Suprapubic skin (tissue), 4 donors: ENCODE measurements at regions not wholly inside any gene's neighbourhood (a gene's known extent, or its start where the extent isn't known, plus 50 kb on each side); places are given as distances from the start of the nearest gene placed in this dataset.

Source experiments
- DNase-seq, 2 donors: peaks; one replicate each; pipeline ENCODE4 v3.0.0-alpha.2; 2019; ENCODE audit warnings: low spot score in 2 of 2
- H3K27ac ChIP-seq: fragments of 200-600 bp; sonication (generic); one replicate; pipeline ENCODE4 v1.5.1; 2019
- H3K27me3 ChIP-seq: fragments of 200-600 bp; sonication (generic); one replicate; pipeline ENCODE4 v1.5.1; 2019
- H3K36me3 ChIP-seq: fragments of 200-600 bp; sonication (generic); one replicate; pipeline ENCODE4 v1.5.1; 2019
- H3K4me1 ChIP-seq: fragments of 200-600 bp; sonication (generic); one replicate; pipeline ENCODE4 v1.5.1; 2019
- H3K4me3 ChIP-seq: fragments of 200-600 bp; sonication (generic); one replicate; pipeline ENCODE4 v1.5.1; 2019; ENCODE audit warnings: mild to moderate bottlenecking
- H3K9me3 ChIP-seq: fragments of 200-600 bp; sonication (generic); one replicate; pipeline ENCODE4 v1.5.1; 2019
- EP300 ChIP-seq: sonication (generic); formaldehyde crosslinking; IDR thresholded peaks from one replicate; pipeline ENCODE4 v1.6.1; 2017; ENCODE audit warnings: antibody characterized with exemption
- POLR2A ChIP-seq, 2 donors: fragments of 450-650 bp; IDR thresholded peaks; one replicate each; pipeline ENCODE4 v1.6.1; 2017; ENCODE audit warnings: antibody characterized with exemption in 2 of 2, mild to moderate bottlenecking in 2 of 2, moderate library complexity in 2 of 2
- POLR2AphosphoS5 ChIP-seq, 3 donors: sonication (generic); formaldehyde crosslinking; IDR thresholded peaks; one replicate each; pipeline ENCODE4 v1.6.1; 2017; ENCODE audit warnings: antibody characterized with exemption in 3 of 3
- WGBS: methylation state at CpG from one replicate; pipeline ENCODE4 v1.1.5; 2018; 5-methylcytosine and 5-hydroxymethylcytosine counted together
- TF ChIP-seq, protein P1 (sequence below), 2 donors: fragments of 200-600 bp in 1 of 2; fragments of 450-650 bp in 1 of 2; sonication (generic) in 1 of 2; IDR thresholded peaks; one replicate each; pipeline ENCODE4 v1.5.1; 2016 to 2019; ENCODE audit warnings: antibody characterized with exemption in 2 of 2, mild to moderate bottlenecking in 1 of 2, moderate library complexity in 1 of 2

- Histone ChIP-seq H3K9me3 (no peaks in the 10 kb centered on the region), H3K4me1 (no peaks in the 10 kb centered on the region), H3K36me3 (no peaks in the 10 kb centered on the region), H3K27me3 (no peaks in the 10 kb centered on the region), H3K4me3 (no peak overlapping the region), H3K27ac (no peak overlapping the region)
- TF ChIP-seq, protein P1, sequence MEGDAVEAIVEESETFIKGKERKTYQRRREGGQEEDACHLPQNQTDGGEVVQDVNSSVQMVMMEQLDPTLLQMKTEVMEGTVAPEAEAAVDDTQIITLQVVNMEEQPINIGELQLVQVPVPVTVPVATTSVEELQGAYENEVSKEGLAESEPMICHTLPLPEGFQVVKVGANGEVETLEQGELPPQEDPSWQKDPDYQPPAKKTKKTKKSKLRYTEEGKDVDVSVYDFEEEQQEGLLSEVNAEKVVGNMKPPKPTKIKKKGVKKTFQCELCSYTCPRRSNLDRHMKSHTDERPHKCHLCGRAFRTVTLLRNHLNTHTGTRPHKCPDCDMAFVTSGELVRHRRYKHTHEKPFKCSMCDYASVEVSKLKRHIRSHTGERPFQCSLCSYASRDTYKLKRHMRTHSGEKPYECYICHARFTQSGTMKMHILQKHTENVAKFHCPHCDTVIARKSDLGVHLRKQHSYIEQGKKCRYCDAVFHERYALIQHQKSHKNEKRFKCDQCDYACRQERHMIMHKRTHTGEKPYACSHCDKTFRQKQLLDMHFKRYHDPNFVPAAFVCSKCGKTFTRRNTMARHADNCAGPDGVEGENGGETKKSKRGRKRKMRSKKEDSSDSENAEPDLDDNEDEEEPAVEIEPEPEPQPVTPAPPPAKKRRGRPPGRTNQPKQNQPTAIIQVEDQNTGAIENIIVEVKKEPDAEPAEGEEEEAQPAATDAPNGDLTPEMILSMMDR (IDR thresholded peaks at IDR 0.05) = no peak
- TF ChIP-seq EP300 = no peak
- TF ChIP-seq POLR2A (IDR thresholded peaks at IDR 0.05) = no peak
- no peak for TF ChIP-seq POLR2AphosphoS5 (IDR thresholded peaks at IDR 0.05)
- 79% methylated on average over 3 of the region's 3 CpGs for WGBS
- DNase-seq = no peak
Measured at GRCh38 chr18:73288813-73289212, 421.0 kb upstream of the NETO1 start.

DNA sequence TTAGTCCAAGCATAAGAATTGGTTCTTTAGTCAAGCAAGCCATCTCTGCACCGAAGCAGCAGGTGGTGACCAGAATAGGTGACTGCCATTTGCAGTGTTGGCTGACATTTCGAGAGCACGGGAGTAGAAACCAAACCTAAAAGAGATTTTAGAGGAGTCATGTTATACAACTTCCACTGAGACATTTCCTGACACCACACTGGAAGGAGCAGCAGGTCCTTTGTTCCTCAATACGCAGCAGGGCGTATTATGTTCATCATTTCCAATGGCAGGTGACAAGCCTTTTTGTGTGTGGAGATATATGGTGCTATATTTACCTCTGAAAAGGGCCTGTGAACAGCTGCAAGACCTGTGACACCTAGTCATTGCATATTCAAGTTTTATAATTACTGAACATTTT, 418.8 kb upstream of the NETO1 start:
- H3K4me1 ChIP-seq = no peaks in the 10 kb centered on the region
- H3K36me3 ChIP-seq = no peaks in the 10 kb centered on the region
- DNase-seq = no peak
- TF ChIP-seq POLR2AphosphoS5 (IDR thresholded peaks at IDR 0.05) (no peak), POLR2A (IDR thresholded peaks at IDR 0.05) (no peak), EP300 (no peak)
- TF ChIP-seq, protein P1 (IDR thresholded peaks at IDR 0.05) = no peak
- no peaks in the 10 kb centered on the region for H3K27me3 ChIP-seq
- no peak overlapping the region for H3K27ac ChIP-seq
- 87% methylated on average over 5 of the region's 5 CpGs for WGBS
- H3K4me3 ChIP-seq = no peak overlapping the region
- H3K9me3 ChIP-seq = no peaks in the 10 kb centered on the region

GRCh38 chr18:73283788-73284187, 416.0 kb upstream of the NETO1 start:
- Histone ChIP-seq H3K27ac (no peak overlapping the region), H3K27me3 (no peaks in the 10 kb centered on the region), H3K4me1 (no peaks in the 10 kb centered on the region), H3K9me3 (no peaks in the 10 kb centered on the region), H3K4me3 (no peak overlapping the region), H3K36me3 (no peaks in the 10 kb centered on the region)
- WGBS = 75% methylated on average over 5 of the region's 5 CpGs
- DNase-seq = no peak
- TF ChIP-seq, protein P1 (IDR thresholded peaks at IDR 0.05) = no peak

DNA sequence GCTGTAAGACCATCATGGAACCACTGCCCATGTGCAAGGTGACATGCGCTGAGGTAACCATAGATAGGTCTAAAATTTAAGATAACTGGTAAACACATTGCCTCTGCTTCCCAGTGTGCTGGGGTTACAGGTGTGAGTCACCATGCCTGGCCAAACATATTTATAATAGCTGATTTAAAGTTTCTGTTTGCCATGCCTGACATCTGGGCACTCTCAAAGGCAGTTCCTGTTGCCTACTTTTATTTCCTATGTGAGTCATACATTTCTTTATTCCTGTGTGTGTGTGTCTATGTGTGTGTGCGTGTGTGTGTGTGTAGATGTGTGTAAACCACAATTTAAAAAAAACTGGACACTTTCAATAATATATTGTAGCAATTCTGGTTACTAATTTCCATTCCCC, 415.2 kb upstream of the NETO1 start:
- TF ChIP-seq POLR2A (IDR thresholded peaks at IDR 0.05) (no peak), EP300 (no peak), POLR2AphosphoS5 (IDR thresholded peaks at IDR 0.05) (no peak)
- TF ChIP-seq, protein P1 (IDR thresholded peaks at IDR 0.05) = no peak
- H3K4me1 ChIP-seq = no peaks in the 10 kb centered on the region
- no peaks in the 10 kb centered on the region for H3K9me3 ChIP-seq
- no peak for DNase-seq
- 88% methylated on average over 2 of the region's 2 CpGs for WGBS
- no peaks in the 10 kb centered on the region for H3K36me3 ChIP-seq
- H3K4me3 ChIP-seq = no peak overlapping the region
- H3K27ac ChIP-seq = no peak overlapping the region
- H3K27me3 ChIP-seq = no peaks in the 10 kb centered on the region

- TF ChIP-seq, protein P1 (IDR thresholded peaks at IDR 0.05) = no peak
- no peak for TF ChIP-seq EP300
- no peak for TF ChIP-seq POLR2A (IDR thresholded peaks at IDR 0.05)
- no peak for TF ChIP-seq POLR2AphosphoS5 (IDR thresholded peaks at IDR 0.05)
- no peaks in the 10 kb centered on the region for H3K4me1 ChIP-seq
- H3K27me3 ChIP-seq = no peaks in the 10 kb centered on the region
- no peak overlapping the region for H3K27ac ChIP-seq
- WGBS = 72% methylated on average over 7 of the region's 11 CpGs
- H3K9me3 ChIP-seq = no peaks in the 10 kb centered on the region
- H3K4me3 ChIP-seq = no peak overlapping the region
- H3K36me3 ChIP-seq = no peaks in the 10 kb centered on the region
- DNase-seq = no peak
Measured at GRCh38 chr18:73279498-73279897, 411.7 kb upstream of the NETO1 start.
